HG02970 (cell line): ENCODE measurements at regions not wholly inside any gene's neighbourhood (a gene's known extent, or its start where the extent isn't known, plus 50 kb on each side); places are given as distances from the start of the nearest gene placed in this dataset.
"Not testable (repeated sequence)": the region's sequence is repeated elsewhere in the genome, so short reads cannot be mapped to it uniquely, and the experiment has no call there.

Source experiments
- ATAC-seq: cut with Tn5 transposase; IDR thresholded peaks from one replicate; pipeline ENCODE4 v1.9.1; 2021; ENCODE audit warnings: mild to moderate bottlenecking, moderate library complexity, moderate number of reproducible peaks; ENCODE audit not compliant: unreplicated experiment, low FRiP score

GRCh38 chr18:41642756-41643155 lies 312.3 kb upstream of the PIK3C3 start:
- no peak for ATAC-seq

DNA sequence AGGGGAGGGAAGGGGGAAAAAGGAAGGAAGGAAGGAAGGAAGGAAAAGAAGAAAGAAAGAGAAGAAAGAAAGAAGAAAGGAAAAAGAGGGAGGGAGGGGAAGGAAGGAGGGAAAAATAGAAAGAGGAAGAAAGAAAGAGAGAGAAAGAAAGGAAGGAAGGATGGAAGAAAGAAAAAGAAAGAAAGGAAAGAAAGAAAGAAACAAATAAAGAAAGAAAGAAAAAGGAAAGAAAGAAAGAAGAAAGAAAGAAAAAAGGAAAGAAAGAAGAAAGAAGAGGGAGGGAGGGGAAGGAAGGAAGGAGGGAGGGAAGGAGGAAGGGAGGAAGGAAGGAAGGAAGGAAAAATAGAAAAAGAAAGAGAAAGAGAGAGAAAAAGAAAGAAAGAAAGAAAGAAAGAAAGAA lies 315.8 kb upstream of the PIK3C3 start:
- ATAC-seq: no peak

- not testable (repeated sequence) for ATAC-seq
Measured at GRCh38 chr18:41631723-41632285, 323.2 kb upstream of the PIK3C3 start.

DNA sequence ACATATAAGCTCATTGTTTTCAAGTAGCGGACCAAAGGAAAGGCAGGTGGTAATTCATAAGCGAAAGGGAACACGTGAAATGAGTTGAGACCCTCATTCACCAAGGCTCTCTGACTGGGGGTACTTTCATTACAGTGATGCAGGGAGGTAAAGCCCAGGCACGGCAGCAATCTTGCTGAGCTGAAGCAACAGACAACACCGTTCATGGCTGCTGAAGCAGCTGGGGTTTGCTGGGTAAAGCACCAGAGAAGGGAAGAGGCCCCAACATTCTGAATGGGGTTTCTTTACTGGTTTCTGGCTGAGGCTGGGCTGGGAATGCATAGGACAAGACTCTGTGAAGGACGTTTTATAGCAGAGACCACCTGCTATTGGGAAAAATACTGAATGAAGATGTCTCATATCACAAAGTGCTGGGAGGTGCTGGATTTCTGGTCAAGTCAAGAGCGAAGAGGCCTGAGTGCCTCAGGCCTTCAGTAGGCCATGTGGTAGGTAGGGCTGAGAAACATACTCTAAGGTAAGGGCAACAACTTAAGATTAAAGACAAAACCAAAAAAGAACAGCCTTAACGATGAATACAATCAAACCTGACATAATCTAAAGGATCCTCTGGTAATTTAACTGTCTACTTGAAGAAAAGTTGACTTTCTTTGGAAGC lies 324.7 kb upstream of the PIK3C3 start:
- ATAC-seq: no peak

- no peak for ATAC-seq
Measured at GRCh38 chr18:41624460-41624859, 330.6 kb upstream of the PIK3C3 start.

- no peak for ATAC-seq
Measured at GRCh38 chr18:41621177-41621576, 333.9 kb upstream of the PIK3C3 start.

GRCh38 chr18:41618147-41618546 lies 336.9 kb upstream of the PIK3C3 start:
- ATAC-seq: no peak

DNA sequence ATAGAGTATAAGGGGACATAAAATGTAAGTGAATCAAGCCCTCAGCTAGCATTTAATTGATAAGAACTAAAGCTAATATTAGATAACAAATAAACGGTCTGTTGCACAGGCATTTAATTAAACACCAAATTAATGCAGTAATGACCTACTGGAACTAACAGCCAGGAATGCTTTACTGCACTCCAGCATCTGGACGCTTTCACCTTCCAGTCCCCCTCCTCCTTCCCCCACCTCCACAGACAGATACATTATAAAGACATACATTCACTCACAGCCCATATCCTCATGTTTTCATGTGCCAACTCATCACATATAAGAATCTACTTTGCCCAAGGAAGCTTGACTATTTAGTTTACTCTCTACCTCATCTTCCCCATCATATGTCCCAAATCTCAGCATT lies 337.4 kb upstream of the PIK3C3 start:
- ATAC-seq: no peak

DNA sequence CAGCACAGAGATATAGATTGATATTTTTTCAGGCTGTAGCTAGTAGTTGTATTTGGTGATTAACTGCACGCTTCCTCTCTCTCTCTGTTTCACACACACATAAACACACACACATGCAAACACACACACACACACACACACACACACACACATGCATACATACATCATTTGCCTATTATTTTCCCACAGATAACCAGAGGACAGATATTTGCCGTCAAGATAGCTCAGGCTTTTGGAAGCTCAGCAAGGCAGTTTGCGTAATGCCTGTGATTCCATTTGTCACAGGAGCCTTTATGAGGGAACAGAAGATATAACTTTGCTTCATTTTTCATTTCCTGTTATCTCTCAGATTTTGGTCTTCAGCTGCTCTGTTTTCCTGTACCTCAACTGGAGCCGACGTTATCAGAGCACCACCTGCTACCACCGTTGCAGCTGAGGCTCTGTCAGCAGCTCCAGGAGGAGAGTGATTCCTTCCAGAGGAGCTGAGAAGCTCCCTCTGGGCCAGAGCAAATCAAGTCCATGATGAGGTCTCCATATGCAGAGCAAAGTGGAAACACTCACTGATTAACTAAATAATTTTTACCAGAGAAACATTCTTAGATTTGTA lies 341.9 kb upstream of the PIK3C3 start:
- ATAC-seq: no peak

- no peak for ATAC-seq
Measured at GRCh38 chr18:41604964-41605363, 350.1 kb upstream of the PIK3C3 start.

- no peak for ATAC-seq
Measured at GRCh38 chr18:41602034-41602433, 353.0 kb upstream of the PIK3C3 start.

DNA sequence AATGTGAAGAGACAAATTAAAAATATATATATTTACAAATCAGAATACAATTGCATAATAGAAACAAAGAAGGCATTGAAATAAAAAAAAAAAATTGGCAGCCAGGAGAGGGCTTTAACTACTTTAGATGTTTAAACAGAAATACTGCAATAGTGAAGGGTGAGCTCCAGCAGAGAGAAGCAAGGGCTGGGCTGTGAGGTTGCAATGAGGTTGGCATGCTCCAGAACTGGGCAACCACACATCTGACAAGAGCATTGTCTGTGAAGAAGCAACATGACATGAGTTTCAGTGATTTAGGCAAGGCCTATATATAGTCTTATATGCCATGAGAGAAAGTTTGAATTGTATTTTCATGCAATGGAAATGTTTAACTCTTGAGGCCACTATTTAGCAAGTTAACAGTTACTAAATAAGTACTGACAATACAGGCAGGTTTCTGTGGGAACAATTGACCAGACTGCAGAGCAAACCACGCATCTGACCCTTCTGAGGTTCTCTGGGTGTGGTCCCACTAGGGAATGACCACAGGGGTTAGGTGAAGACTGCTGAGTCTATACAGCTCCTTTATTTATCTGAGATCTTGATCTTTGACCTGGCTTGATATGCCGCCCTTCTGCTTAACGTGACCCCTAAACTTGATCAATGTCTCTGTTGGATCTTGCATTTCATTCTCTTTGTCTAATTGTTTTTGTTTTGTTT lies 354.2 kb upstream of the PIK3C3 start:
- ATAC-seq: no peak

DNA sequence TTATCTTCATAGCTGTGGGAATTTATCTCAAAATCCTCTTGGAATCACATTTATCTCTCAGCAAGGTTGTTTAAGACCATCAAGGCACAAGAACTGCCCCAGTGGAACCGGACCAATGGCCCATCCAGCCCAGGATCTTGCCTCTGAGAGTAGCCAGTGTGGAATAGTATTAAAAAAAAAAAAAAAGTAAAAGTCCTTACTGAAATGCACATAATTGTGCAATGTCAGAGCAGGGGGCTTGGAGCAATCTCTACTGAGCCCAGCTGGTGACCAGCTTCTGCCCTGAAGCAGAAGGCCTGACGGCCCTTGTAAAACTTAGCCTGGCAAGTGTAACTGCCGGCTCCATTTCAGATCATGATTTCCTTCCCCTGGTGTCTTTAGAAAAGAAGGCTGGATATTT lies 355.6 kb upstream of the PIK3C3 start:
- no peak for ATAC-seq

- ATAC-seq: no peak
Measured at GRCh38 chr18:41594582-41594981, 360.5 kb upstream of the PIK3C3 start.

DNA sequence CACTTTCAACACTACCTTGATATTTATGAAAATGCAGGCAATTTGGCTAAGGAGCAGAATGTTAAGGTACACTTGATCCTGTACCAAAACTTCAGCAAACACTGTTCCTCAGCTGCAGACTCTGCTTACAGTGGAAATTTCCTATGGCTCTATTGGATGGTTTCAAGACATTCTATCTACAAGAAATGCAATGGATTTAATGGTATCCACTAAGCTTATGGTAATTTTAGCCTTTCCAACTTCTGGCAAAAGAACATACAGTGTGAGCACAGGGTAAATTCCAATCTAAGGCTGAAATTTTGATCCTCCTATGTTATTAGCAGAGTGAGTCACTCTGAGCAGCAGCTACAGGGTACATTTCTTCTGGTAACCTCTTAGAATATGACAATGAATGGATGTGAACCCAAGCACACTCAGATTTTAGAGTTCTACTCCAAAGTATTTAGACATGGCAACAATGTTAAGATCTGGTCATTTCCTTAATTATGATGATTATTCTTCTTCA lies 361.8 kb upstream of the PIK3C3 start:
- no peak for ATAC-seq

GRCh38 chr18:41587976-41588375 lies 367.1 kb upstream of the PIK3C3 start:
- no peak for ATAC-seq

GRCh38 chr18:41585512-41585911 lies 369.5 kb upstream of the PIK3C3 start:
- no peak for ATAC-seq

DNA sequence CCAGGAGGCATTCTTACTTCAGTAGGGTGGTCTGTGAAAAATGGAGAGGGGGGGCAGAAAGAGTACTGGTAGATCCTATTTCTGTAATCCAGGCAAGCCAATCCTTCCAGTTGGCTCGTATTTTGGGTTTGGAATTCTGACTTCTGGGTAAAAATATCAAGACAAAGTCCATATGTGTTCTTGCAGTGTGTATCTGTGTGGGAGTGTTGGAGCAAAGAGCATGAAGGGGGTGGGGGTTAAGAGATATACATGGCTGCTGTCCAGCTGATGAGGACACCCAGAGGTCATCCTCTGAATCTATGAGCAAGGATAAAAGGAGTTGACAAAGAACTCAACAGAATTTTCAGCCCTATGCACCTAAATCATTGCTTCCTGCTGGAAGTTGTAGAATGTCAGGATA lies 375.8 kb upstream of the PIK3C3 start:
- ATAC-seq: no peak

GRCh38 chr18:41577529-41577928 lies 377.5 kb upstream of the PIK3C3 start:
- no peak for ATAC-seq

GRCh38 chr18:41576643-41577042 lies 378.4 kb upstream of the PIK3C3 start:
- ATAC-seq: no peak

- ATAC-seq: no peak
Measured at GRCh38 chr18:41569867-41570266, 385.2 kb upstream of the PIK3C3 start.
